KMS-11 (cell line): ENCODE measurements at regions not wholly inside any gene's neighbourhood (a gene's known extent, or its start where the extent isn't known, plus 50 kb on each side); places are given as distances from the start of the nearest gene placed in this dataset.

Experiments used
- H2AFZ ChIP-seq: fragments of 200-600 bp; sonication (generic); 2 replicates; pipeline ENCODE4 v1.6.1; 2016; ENCODE audit warnings: antibody characterized with exemption, mixed run types, low read depth
- H3K27ac ChIP-seq: fragments of 200-600 bp; sonication (generic); 2 replicates; pipeline ENCODE4 v1.6.1; 2016; ENCODE audit warnings: mild to moderate bottlenecking, mixed run types
- H3K27me3 ChIP-seq: fragments of 200-600 bp; sonication (generic); 2 replicates; pipeline ENCODE4 v1.6.1; 2017; ENCODE audit warnings: mild to moderate bottlenecking, low read depth, mixed run types, moderate library complexity; ENCODE audit not compliant: insufficient read depth
- H3K36me3 ChIP-seq: fragments of 200-600 bp; sonication (generic); 2 replicates; pipeline ENCODE4 v1.6.1; 2017; ENCODE audit warnings: mild to moderate bottlenecking, mixed run types; ENCODE audit not compliant: insufficient read depth
- H3K4me1 ChIP-seq: fragments of 200-600 bp; sonication (generic); 2 replicates; pipeline ENCODE4 v1.6.1; 2016; ENCODE audit warnings: mild to moderate bottlenecking, low read depth, mixed run types; ENCODE audit not compliant: poor library complexity, severe bottlenecking
- H3K4me2 ChIP-seq: fragments of 200-600 bp; sonication (generic); 2 replicates; pipeline ENCODE4 v1.7.0; 2016; ENCODE audit warnings: mild to moderate bottlenecking, mixed run types
- H3K4me3 ChIP-seq: fragments of 200-600 bp; sonication (generic); IDR thresholded peaks from 2 replicates; pipeline ENCODE4 v1.6.1; 2017; ENCODE audit warnings: low read depth, low read length, mixed read lengths; ENCODE audit not compliant: insufficient read depth
- H3K79me2 ChIP-seq: fragments of 200-600 bp; sonication (generic); 2 replicates; pipeline ENCODE4 v1.6.1; 2016; ENCODE audit warnings: low read depth, mixed run types; ENCODE audit not compliant: insufficient read depth
- H3K9ac ChIP-seq: fragments of 200-600 bp; sonication (generic); 2 replicates; pipeline ENCODE4 v1.6.1; 2016; ENCODE audit warnings: mild to moderate bottlenecking, mixed run types
- H4K20me1 ChIP-seq: fragments of 200-600 bp; sonication (generic); 2 replicates; pipeline ENCODE4 v1.6.1; 2016; ENCODE audit warnings: mild to moderate bottlenecking, mixed run types; ENCODE audit not compliant: insufficient read depth
- TF ChIP-seq, protein P1 (sequence below): fragments of 200-600 bp; sonication (generic); conservative IDR thresholded peaks from 2 replicates; pipeline ENCODE4 v1.6.1; 2017; ENCODE audit warnings: low read depth, mild to moderate bottlenecking, antibody characterized with exemption, low read length, moderate library complexity, mixed read lengths

DNA sequence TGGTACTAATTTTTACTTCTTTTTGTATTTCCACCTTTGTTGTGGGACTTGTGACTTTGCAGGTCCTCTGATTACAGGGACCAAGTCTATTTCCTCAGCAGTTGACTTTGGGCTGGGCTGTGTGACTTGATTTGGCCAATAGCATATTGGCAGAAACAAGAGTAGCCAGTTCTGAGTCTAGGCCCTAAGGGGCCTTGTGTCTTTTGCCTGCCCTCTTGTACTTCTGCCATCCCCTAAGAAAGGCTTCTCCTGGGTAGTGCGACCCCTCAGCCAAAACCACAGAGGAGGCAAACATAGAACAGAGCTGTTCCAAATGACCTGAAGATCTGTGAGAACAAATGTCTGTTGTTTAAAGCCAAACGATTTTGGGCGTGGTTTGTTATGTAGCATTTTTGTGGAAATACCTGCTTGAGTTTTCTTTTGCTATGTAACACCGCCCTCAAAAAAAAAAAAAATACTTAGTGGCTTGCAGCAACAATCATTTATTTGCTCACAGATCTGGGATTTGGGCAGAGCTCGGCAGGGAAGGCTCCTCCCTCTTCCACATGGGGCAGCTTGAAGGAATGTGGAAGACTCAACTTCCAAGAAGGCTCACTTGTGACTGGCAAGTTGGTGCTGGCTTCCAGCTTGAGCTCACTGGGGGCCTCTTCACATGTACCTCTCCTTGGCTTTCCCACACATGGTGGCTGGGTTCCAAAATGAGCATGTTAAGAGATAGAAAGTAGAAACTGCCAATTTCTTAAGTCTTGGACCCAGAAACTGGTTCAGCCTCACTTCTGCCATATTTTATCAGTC lies 423.0 kb upstream of the CNKSR2 start:
- no peaks in the 10 kb centered on the region for H3K36me3 ChIP-seq
- H2AFZ ChIP-seq, result no peak overlapping the region
- TF ChIP-seq, protein P1, sequence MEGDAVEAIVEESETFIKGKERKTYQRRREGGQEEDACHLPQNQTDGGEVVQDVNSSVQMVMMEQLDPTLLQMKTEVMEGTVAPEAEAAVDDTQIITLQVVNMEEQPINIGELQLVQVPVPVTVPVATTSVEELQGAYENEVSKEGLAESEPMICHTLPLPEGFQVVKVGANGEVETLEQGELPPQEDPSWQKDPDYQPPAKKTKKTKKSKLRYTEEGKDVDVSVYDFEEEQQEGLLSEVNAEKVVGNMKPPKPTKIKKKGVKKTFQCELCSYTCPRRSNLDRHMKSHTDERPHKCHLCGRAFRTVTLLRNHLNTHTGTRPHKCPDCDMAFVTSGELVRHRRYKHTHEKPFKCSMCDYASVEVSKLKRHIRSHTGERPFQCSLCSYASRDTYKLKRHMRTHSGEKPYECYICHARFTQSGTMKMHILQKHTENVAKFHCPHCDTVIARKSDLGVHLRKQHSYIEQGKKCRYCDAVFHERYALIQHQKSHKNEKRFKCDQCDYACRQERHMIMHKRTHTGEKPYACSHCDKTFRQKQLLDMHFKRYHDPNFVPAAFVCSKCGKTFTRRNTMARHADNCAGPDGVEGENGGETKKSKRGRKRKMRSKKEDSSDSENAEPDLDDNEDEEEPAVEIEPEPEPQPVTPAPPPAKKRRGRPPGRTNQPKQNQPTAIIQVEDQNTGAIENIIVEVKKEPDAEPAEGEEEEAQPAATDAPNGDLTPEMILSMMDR, result no peak
- no peak overlapping the region for H3K27ac ChIP-seq
- H3K4me1 ChIP-seq, result no peaks in the 10 kb centered on the region
- H3K27me3 ChIP-seq, result no peaks in the 10 kb centered on the region
- H3K79me2 ChIP-seq, result no peaks in the 10 kb centered on the region
- no peak overlapping the region for H3K4me3 ChIP-seq
- no peaks in the 10 kb centered on the region for H4K20me1 ChIP-seq
- H3K9ac ChIP-seq, result no peak overlapping the region
- H3K4me2 ChIP-seq, result no peak overlapping the region

DNA sequence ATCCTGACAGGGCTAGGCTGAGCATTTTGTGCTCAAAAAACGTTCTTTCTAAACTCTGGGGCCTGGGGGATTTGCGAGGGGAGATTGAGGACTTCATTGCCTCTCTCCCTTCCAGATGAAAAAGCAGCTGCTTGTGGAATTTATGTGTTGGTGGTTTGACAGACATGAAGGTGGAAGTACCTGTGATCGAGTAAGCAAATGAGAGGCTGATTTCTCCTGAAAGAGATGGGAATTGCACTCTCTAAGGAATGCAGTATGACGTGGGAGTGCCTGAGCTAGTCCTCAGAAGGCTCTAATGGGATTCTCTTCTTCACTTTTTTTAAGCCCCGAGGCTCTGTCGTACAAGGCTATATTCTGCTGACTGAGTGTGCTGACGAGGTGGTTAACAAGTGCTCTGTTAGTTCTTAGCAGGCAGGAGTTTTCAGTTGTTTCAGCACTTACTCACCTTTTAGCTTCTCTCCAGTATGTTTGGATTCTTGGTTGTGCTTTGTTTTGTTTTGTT lies 426.8 kb upstream of the CNKSR2 start:
- Histone ChIP-seq H3K4me1 (no peaks in the 10 kb centered on the region), H3K9ac (no peak overlapping the region), H3K4me2 (no peak overlapping the region), H3K4me3 (no peak overlapping the region), H3K27me3 (no peaks in the 10 kb centered on the region), H3K36me3 (no peaks in the 10 kb centered on the region), H2AFZ (no peak overlapping the region), H3K27ac (no peak overlapping the region), H3K79me2 (no peaks in the 10 kb centered on the region), H4K20me1 (no peaks in the 10 kb centered on the region)
- TF ChIP-seq, protein P1, result no peak

GRCh38 chrX:20913760-20914159 lies 460.5 kb upstream of the CNKSR2 start:
- Histone ChIP-seq H3K9ac (no peak overlapping the region), H3K4me2 (no peak overlapping the region), H4K20me1 (no peaks in the 10 kb centered on the region), H2AFZ (no peak overlapping the region), H3K4me3 (no peak overlapping the region), H3K4me1 (no peaks in the 10 kb centered on the region), H3K79me2 (no peaks in the 10 kb centered on the region), H3K36me3 (no peaks in the 10 kb centered on the region), H3K27me3 (no peaks in the 10 kb centered on the region), H3K27ac (no peak overlapping the region)
- TF ChIP-seq, protein P1, result no peak

- Histone ChIP-seq H3K36me3 (no peaks in the 10 kb centered on the region), H3K27ac (no peak overlapping the region), H2AFZ (no peak overlapping the region), H3K27me3 (no peaks in the 10 kb centered on the region), H3K4me2 (no peak overlapping the region), H3K4me1 (no peaks in the 10 kb centered on the region), H4K20me1 (no peaks in the 10 kb centered on the region), H3K9ac (no peak overlapping the region), H3K79me2 (no peaks in the 10 kb centered on the region), H3K4me3 (no peak overlapping the region)
- TF ChIP-seq, protein P1, result no peak
Measured at GRCh38 chrX:20906571-20906970, 467.6 kb upstream of the CNKSR2 start.
